NCI-H2029 treated with DMSO at 0.1 percent for 48 hours (cell line): ENCODE measurements at regions not wholly inside any gene's neighbourhood (a gene's known extent, or its start where the extent isn't known, plus 50 kb on each side); places are given as distances from the start of the nearest gene placed in this dataset.

ENCODE experiments used
- DNase-seq: peaks from one replicate; lab custom pipeline; 2025; lab: John Stamatoyannopoulos, UW

DNA sequence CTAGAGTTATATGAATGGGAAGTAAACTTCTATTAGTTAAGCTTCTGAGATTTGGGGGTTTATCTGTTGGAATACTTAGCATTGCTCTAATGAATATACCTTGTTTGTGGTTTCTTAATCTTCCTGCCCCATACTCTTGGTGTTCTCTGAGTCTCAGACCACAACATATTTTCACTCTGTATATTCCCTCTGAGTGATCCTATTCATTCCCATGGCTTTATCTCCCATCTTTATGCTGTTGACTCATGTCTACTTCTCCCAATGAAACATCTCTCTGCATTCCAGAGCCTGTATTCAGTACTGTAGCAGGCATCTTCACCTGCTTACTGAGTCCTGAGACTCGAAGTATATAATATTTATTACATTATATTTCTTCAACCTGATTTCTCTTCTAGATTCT is 283.7 kb upstream of the MAP3K7 start:
- no peak for DNase-seq

DNA sequence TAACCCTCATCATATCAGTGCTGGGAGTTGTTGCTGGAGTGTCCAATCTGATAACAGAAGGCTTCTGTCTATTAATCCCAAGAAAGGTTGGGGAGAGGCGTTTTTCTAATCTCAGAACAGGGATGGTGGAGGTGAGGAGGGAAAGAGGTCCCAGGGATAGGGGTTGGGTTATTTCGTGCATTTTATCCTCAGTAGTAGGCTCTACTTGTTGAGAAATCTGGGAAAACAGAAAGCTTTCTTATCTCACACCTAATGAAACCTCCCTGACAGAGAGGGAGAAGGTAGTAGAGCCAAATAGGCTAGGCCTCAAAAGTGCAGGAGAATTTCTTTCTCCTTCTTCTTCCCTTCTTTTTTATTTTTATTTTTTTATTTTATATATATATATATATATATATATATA is 281.8 kb upstream of the MAP3K7 start:
- no peak for DNase-seq

DNA sequence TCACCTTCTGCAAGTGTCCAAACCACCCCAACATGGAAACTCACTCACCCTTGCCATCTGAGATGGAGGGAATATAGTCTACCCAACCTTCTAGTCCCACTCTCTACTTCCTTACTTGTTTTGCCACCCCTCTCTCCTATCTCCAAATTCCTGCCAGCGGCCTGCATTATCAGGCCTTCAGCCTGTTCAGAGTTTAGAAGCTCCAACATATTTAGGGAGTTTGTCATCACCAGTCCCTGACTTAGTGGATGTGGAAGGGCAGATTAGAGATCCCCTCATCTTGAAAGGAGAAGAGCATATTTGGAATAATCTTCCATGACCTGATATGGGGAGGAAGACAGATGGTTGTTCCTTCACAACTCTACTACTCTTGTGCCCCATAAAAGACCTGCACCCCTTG is 281.4 kb upstream of the MAP3K7 start:
- DNase-seq: no peak

DNA sequence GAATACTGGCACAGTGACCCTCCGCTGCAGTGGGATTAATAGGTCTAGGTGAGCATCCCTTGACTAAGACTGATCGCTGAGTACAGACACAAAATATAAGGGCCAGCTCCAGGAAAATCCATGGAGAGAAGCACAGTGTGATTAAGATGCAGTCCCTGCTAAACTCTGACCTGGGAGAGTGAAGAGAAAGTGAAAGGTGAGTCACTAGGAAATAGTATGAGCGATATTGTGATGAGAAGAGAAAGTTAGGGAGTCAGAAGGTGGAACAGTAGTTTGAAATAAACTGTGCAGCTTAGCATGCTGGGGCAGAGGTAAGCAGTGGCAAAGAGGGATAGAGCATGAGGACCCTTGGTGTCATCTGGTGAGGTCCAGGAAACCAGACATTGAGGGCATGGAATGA is 278.6 kb upstream of the MAP3K7 start:
- no peak for DNase-seq

DNA sequence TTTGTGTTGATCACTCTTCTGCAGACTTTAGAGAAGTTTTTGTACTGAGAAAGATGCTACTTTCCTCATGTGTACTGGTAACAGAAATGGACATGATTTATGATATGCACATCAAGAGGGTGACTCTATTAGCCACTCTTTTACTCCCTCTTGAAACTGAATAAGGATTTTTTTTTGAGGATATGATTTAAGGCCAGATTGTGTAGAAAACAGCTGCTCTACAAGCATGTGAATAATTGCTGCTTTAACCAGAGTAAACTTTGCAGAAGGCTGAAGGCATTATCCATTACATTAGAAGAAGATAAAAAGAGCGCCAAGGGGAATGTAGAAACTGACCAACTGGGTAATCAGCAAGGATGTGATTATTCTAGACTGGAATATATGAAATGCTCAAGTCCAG is 276.2 kb upstream of the MAP3K7 start:
- DNase-seq: no peak

DNA sequence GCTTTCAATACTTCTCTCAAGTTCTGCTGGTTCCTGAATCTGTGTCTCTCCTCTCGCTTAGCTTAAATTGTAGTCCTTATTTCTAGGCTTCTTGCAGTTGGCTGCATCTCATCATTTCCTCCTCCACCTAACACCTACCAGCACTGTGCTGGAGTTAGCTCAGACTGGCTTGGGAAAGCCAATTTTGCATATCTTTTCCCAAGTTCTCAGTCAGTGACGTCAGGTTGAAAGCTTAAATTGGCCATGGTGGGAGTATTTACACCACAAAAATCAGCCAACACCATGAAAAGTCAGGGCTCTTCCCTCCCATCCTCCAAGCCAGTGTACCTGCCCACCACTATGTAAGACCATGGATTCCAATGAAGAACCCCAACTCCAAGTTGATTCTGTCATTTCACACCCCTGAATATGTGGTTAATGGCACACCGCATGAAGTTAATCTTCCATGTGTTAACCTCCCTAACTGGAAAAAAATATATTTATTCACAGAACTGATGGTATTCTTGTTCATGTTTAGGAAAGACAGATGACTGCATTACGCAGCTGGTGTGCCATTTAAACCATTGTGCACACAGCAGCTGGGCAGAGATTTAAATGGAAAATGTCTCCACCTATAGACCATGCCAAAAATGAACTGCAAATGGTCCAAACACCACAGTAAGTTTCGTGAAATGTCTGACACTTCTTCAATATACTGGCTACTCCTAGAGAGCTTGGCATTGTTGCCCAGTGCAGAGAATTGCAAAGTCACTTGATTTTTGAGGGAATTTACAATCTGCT is 274.1 kb upstream of the MAP3K7 start:
- no peak for DNase-seq

DNA sequence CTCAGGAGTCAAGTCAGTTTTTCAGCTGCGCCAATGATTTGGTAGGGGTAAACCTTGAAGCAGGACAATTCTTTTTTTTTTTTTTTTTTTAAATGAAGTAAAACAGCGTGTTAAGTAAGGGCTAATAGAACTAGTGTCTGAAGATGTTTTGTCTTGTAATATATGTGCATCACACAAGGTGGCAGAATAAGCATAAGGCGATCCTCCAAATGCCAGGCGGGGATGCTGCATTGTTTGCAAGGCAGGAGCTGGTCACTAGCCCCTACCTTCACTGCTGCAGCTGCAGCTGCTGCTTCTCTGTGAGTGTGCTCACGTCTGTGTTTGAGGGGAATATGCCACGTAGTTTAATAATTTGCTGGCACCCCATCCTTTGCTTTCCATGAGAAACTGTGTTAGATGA is 272.7 kb upstream of the MAP3K7 start:
- DNase-seq: no peak

DNA sequence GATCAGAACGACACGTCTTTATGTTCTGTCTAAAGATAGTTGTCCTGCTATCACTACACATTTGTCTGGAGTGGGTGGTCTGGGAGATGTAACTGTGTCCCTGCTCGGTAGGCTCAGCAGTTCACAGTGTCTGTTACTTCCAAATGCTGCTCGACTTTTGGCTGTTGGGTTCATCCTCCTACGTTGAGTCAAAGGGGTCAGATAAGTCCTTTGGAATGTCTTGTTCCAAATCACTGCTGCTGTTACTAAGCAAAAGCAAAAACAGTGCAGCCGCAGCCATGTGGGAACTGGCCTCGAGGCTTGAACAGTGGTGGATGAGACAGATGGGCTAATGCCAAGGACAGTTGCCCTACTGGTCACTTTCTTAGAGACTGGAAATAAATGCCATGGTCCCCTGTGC is 272.2 kb upstream of the MAP3K7 start:
- DNase-seq: no peak

DNA sequence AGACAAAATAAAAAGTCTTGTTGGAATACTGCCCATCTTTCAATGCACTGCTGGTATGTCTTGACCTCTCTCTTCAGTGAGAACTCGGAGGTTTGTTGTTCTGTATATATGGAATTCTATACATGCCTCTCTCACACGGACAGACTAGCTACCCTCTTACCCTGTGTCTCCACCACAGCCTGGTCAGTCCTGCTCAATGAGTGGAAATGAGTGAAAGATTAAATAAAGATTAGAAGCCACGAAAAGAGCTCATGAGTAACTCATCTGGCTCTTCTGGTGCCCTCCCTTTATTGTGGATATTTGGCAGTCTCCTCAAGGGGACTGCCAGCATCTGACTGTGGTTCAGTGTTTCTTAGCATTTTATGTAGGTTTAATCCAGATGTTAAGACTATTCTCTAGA is 262.8 kb upstream of the MAP3K7 start:
- no peak for DNase-seq

DNA sequence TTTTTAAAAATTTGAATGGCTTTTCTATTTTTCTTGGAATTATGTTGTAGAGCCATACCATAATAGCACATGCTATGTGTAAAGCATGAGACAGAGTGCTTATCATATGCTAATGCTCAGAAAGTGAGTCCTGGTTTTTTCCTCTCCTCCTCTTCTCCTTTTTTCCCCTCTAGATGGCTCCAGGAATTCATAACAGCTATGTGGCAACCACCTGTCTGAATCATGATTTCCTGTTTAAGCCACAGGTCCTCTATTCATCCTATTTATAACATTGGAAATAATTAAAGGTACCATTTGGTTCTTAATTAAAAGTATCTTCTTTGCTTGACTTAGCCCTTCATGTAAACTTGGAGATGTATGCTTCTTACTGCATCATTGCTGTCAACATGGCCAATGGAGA is 260.0 kb upstream of the MAP3K7 start:
- DNase-seq: no peak

DNA sequence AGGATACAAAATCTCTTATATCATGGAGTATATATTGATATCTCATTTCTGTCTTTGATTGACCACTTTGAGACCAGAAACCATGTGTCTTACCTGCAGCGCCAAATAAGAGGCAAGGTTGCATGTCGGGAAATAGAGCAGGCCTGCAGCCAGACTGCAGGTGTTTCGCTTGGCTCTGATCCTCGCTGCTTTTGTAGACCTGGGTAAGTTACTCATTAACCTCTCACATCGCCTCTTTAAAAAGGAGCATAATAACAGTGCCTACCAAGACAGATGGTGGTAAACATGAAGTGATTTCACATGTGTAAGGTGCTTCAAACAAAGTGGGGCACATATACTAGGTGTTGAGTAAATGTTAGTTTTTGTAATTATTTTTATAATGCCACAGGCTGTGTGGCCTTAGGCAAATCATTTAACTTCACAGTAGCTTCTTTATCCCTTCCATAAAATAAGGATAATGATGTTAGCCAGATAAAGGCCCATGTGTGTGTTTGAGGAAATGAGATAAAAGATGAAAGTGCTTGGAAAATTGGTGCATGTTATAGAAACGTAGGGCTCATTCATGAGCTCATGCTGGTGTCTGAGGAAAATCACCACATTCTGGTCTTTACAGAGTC is 248.8 kb upstream of the MAP3K7 start:
- peak; percentile 35 for DNase-seq

DNA sequence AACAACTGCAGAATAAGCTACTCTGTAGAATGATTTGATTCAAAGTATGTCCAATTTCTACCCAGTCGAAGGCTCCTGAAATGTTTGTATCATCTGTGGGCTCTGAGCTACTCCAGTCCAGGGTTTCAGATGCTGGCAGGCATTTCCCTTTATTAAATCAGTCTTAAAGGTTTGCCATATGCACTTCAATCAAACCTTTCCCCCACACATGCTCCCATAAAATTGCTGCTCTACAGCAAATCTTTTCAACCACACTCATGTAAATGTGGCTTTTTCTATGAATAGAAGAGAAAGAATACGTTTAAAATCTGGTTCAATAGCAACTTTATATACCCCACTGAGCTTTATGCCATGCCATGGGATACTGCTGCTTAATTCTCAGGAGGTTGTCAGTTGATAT is 242.4 kb upstream of the MAP3K7 start:
- DNase-seq: no peak

DNA sequence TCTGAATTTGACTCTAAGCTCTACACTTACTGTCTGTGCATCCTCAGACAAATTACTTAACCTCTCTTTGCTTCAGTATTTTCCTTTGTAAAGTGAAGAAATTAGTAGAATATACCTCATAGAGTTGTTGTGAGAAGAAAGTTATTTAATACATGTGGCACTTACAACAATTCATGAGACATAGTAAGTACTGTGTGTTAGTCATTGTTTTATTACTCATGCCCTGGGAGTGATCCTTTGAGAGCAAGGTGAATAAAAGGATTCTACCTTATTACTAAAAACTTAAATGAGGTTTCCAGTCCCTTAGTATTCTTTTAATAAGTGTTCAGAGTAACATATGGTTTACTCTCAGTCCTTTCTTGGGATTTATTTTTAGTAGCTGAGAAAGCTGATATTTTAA is 233.6 kb upstream of the MAP3K7 start:
- DNase-seq: no peak

DNA sequence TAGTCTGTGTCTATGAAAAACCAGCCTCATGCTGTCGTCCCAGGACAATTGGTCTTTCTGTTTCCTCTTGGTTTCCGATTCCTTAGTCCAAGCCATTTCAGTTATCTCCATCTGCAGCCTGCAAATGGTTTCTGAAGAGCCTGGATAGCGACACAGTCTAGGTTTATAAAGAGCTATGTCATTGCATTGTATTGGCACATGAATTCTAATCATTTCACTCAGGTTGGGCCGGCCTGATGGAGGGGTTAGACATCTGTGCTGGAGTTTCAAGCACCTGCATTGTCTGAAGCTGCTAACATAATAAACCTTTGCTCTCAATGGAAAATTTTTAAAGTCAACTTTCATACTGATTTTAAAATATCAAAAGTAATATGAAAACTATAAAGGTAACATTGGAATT is 232.6 kb upstream of the MAP3K7 start:
- DNase-seq: no peak

DNA sequence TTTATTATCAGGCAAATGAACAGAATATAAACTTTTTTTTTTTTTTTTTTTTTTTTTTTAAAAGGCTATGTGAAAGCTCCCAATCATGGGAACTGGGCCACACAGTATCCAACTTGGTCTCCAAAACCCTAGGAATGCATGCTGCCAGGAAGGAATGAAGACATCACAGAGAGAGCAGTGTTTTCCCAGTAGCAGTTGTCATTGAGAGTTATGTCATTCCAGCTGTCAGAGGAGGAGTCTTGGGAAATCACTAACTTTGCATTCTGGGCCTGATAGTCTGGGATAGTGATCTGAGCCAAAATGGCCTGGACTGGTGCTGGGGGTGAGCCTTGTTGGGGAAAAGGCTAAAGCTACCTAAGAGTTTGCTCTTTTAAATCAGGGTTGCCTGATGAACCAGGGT is 231.3 kb upstream of the MAP3K7 start:
- DNase-seq: no peak

DNA sequence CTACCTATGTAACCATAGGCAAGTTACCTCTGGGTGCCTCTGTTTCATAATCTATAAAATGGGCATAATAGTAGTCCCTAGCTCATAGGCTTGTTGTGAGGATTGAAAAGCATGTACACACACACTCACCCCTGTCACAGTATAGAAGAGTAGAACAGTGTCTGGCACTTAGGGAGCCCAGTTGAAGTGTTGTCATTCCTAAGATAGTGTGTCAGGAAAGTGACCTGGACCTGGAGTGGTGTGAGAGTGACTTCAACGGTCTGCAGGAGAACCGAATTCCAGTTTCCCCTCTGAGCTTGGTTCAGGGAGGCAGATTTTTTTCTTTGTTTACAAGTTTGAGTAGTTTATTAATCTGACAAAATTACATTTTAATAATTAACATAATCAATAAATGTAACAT is 229.9 kb upstream of the MAP3K7 start:
- no peak for DNase-seq

DNA sequence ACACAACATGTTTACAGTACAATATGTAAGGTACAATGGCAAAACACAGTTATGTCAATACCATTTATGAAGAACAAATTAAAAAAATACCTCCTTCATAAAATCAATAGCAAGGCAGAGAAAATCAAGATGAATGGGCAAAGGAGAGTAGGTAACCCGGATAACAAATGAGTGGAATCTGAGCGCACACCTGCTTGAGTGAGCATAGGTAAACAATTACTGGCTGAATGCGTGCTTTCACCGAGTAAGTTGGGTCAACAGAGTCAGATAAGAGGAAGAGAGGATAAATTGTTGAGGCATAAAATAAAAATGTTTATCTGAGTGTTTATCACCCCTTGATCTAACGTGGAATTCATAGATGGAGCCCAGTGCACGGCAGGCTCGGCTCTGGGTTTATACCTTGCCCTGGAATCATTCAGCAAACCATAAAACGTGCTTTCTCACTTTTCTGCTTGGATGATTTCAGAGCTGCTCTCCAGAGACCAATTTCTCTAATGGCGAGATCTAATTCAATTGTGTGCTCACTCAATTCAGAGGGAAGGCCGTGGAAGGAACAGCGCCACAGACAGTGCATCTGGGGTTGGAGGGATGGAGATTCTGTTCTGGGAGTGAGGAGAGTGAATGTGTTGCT is 224.8 kb upstream of the MAP3K7 start:
- peak; percentile 85 for DNase-seq

DNA sequence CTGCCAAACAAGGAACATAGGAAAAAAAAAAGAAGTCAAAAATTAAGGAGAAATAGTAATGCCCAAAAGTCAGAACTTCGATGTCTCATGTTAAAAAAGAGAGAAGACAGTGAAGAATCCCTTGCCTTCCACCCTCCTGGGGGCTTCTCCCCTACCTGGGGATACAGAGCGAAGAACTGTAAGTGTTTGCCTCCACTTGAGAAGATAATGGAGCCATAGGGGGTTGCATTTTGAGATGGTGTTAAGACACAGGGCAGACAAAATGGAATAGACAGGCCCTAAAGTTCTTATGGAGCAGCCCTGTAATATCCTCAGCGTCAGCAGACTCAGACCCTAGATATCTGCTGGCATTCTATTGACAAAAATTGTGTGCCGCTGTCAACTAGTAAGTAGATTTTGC is 222.2 kb upstream of the MAP3K7 start:
- no peak for DNase-seq

DNA sequence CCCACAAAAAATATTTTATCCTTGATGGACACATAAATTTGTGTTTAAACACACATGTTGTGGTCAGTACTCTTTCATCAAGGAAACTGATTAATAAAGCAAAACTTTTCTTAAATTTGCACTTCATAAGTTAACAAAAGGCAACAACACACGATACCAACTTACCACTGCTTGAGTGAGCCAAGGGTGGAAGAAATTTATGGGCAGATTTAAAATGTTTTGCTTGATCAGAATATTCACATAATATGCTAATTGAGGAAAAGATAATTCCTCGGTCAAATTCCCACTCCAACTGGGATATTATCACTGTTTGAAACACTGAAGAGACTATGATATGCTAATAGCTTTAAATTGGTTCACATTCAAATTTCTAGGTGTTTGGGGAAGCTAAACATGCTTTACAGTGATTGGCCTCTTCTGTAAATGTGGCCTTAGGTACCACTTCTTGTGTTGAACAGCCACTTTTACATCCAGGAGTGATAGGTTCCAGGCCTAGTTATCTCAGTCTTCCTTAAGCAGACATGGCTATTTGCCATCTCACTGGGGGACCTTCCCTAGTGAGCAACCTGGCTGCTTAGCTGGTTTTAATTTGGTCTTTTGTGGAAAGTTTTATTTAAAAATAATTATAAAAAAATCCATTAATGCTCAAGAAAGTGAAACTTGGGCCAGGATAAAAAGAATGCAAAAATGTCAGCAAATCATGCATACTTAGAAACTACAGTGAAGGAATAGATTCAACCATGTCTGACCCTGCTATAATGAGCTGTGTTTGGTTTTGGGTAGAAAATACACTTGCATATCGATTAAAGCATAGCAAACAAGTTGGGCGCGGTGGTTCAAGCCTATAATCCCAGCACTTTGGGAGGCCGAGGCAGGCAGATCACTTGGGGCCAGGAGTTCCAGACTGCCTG is 221.2 kb upstream of the MAP3K7 start:
- peak; percentile 2 for DNase-seq

DNA sequence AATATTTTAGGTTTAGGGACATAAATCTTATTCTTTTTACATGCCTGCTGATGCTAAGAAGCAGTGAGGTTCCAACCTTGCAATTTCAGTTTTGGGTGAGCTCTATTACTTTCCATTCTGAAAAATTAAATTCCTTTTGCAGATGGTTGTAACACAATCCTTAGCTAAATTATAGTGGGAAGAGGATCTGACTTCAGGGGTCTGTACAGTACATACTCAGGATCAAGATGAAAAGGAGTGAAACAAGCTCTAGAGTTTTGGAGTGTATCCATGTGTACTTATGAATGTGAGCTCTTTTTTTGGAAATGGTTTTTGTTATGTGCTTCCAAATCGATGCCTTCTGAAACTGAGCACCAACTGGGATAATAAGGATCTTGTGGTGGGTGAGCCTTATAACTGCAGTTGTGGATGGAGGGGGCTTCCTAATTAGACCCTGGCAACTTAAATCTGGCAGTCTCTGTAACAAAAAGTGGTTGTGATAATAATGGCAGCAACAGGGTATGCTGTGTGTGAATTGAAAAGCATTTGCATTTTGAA is 218.8 kb upstream of the MAP3K7 start:
- no peak for DNase-seq

DNA sequence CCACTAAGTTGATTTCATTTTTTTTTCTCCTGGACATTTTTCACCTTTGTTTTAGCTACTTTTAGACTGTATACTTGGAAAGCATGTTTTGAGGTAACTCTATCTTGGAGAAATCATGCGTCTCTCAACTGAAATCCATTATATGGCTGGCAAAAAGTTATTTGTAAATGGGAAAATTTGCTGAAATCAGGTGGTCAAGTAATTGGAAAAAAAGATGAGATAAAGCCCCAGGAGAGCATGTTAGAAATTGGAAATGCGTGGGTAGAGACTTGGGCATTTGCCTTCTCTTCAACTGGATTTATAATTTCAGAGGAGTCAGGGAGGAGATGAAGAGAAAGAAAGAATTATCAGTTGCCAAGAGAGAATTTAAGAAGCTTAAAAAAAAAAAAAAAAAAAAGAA is 217.1 kb upstream of the MAP3K7 start:
- no peak for DNase-seq

DNA sequence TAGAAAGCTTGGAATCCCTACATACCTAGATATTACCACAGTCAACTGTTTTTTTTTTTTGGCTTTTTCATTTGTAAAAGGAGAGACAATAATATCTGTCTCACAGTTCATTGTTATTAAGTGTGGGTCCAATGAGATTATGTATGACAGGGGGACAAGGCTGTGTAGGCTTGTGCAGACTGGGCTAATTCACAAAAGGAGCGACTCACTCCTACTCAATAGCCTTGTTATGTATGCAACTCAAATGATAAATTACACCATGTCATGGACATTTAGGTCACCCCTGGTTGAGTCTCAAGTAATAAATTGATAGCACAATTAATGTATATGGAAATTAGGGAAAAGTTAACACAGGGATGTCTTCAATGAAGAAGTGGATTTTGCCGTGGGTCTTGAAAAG is 208.2 kb upstream of the MAP3K7 start:
- DNase-seq: no peak
